ENCODE measurements at regions not wholly inside any gene's neighbourhood (a gene's known extent, or its start where the extent isn't known, plus 50 kb on each side); places are given as distances from the start of the nearest gene placed in this dataset.
A peak's percentile ranks its signal among the peaks of the same experiment; 100 is the strongest.

- TF ChIP-seq ZNF408 (CRISPR knock-in tag; IDR thresholded peaks at IDR 0.05; ENCODE audit: low read depth) = no peak
- TF ChIP-seq RBFOX2 (IDR thresholded peaks at IDR 0.05; ENCODE audit: low read depth, low read length) = peak; percentile 87
- no peak for TF ChIP-seq EWSR1 (IDR thresholded peaks at IDR 0.05; ENCODE audit: borderline replicate concordance, low read depth, partially characterized antibody)
- 0 out of 2 replicates have a peak, but pooled peaks have one; percentile 4 for TF ChIP-seq ELF1 (tag; IDR thresholded peaks at IDR 0.05)
- TF ChIP-seq FOXA3 (CRISPR knock-in tag; conservative IDR thresholded peaks at IDR 0.05 in 1 of 2, IDR thresholded peaks at IDR 0.05 in 1 of 2) = no peak
- TF ChIP-seq TEAD4 (IDR thresholded peaks at IDR 0.05; ENCODE audit: low read length) = peak; percentile 12; the same call in 1 of the 2 replicates
- TF ChIP-seq TEAD4 (CRISPR knock-in tag; IDR thresholded peaks at IDR 0.05; ENCODE audit: borderline replicate concordance) = no peak
- TF ChIP-seq UBTF (IDR thresholded peaks at IDR 0.05; ENCODE audit: borderline replicate concordance in 1 of 2, low read depth in 2 of 2, low read length in 2 of 2) = peak; percentile 62 to 93; a peak in 3 of 4 replicates
- no peak for TF ChIP-seq TARDBP (IDR thresholded peaks at IDR 0.05)
- peak; percentile 80 for TF ChIP-seq RBM22 (IDR thresholded peaks at IDR 0.05; ENCODE audit: low read depth, low read length, poor library complexity, severe bottlenecking)
- peak; percentile 96 for TF ChIP-seq ZC3H4 (CRISPR knock-in tag; IDR thresholded peaks at IDR 0.05; ENCODE audit: borderline replicate concordance)
- no peak for TF ChIP-seq ZKSCAN3 (CRISPR knock-in tag; IDR thresholded peaks at IDR 0.05)
- no peak for TF ChIP-seq IRF9 (tag; IDR thresholded peaks at IDR 0.05)
- TF ChIP-seq SP2 (IDR thresholded peaks at IDR 0.05; ENCODE audit: extremely low read depth, low read depth, low read length, poor library complexity, severe bottlenecking) = no peak
- TF ChIP-seq SIRT6 (IDR thresholded peaks at IDR 0.05; ENCODE audit: low read depth, low read length) = no peak
- no peak for TF ChIP-seq ZFP1 (CRISPR knock-in tag; IDR thresholded peaks at IDR 0.05)
- no peak for TF ChIP-seq CBX8 (IDR thresholded peaks at IDR 0.05; ENCODE audit: borderline replicate concordance, extremely low read depth, low read depth, low read length, poor library complexity, severe bottlenecking)
- no peak for TF ChIP-seq ZNF184 (CRISPR knock-in tag; IDR thresholded peaks at IDR 0.05)
- TF ChIP-seq NFIX (CRISPR knock-in tag; IDR thresholded peaks at IDR 0.05; ENCODE audit: low read depth) = no peak
- peak; percentile 14; the same call in 1 of the 2 replicates for TF ChIP-seq LCOR (CRISPR knock-in tag; IDR thresholded peaks at IDR 0.05)
- TF ChIP-seq ZNF274 (IDR thresholded peaks at IDR 0.05; ENCODE audit: borderline replicate concordance, low read depth, low read length) = no peak
- peak; percentile 23 for TF ChIP-seq CCNT2 (IDR thresholded peaks at IDR 0.05; ENCODE audit: borderline replicate concordance, extremely low read depth, insufficient read length, low read depth, low read length)
- TF ChIP-seq KDM1A (IDR thresholded peaks at IDR 0.05) = peak; percentile 31 to 37; a peak in 2 of 4 replicates
- TF ChIP-seq NONO (IDR thresholded peaks at IDR 0.05; ENCODE audit: low read depth in 2 of 2, low read length in 1 of 2) = peak in 1 of 2 experiments; percentile 48; a peak in 2 of 4 replicates
- TF ChIP-seq PHB (CRISPR knock-in tag; IDR thresholded peaks at IDR 0.05) = no peak
Observed at GRCh38 chr1:244969355-244970235, 105.3 kb upstream of the HNRNPU start (continued).

Measured in K562 (cell line).